Spleen (tissue), 11 donors: ENCODE measurements at regions not wholly inside any gene's neighbourhood (a gene's known extent, or its start where the extent isn't known, plus 50 kb on each side); places are given as distances from the start of the nearest gene placed in this dataset.
A peak's percentile ranks its signal among the peaks of the same experiment; 100 is the strongest.
"Not testable (repeated sequence)": the region's sequence is repeated elsewhere in the genome, so short reads cannot be mapped to it uniquely, and the experiment has no call there.

Source experiments
- DNase-seq: peaks from one replicate; pipeline ENCODE4 v3.0.0-alpha.2; 2020
- H3K27ac ChIP-seq, 8 donors: fragments of 200-600 bp; sonication (generic) in 7 of 8; 1 replicate in 4 of 8; 2 replicates in 4 of 8; pipeline versions ENCODE4 v1.5.0 to v1.8.0; 2016 to 2021; ENCODE audit warnings: inconsistent platforms in 4 of 8, mild to moderate bottlenecking in 4 of 8, moderate library complexity in 1 of 8
- H3K27me3 ChIP-seq, 7 donors: fragments of 200-600 bp; sonication (generic) in 6 of 7; replicated peaks in 1 of 7; 1 replicate in 4 of 7; 2 replicates in 3 of 7; pipeline versions ENCODE4 v1.5.0 to v1.8.0; 2016 to 2021; ENCODE audit warnings: inconsistent platforms in 3 of 7, mild to moderate bottlenecking in 1 of 7
- H3K36me3 ChIP-seq, 6 donors: fragments of 200-600 bp; sonication (generic) in 5 of 6; 1 replicate in 4 of 6; 2 replicates in 2 of 6; pipeline versions ENCODE4 v1.5.0 to v1.8.0; 2016 to 2021; ENCODE audit warnings: inconsistent platforms in 2 of 6
- H3K4me1 ChIP-seq, 6 donors: fragments of 200-600 bp; sonication (generic) in 5 of 6; 1 replicate in 3 of 6; 2 replicates in 3 of 6; pipeline versions ENCODE4 v1.5.0 to v1.8.0; 2016 to 2021; ENCODE audit warnings: inconsistent platforms in 3 of 6
- H3K4me3 ChIP-seq, 8 donors: fragments of 200-600 bp; sonication (generic) in 7 of 8; 1 replicate in 4 of 8; 2 replicates in 4 of 8; pipeline versions ENCODE4 v1.5.0 to v1.8.0; 2016 to 2021; ENCODE audit warnings: inconsistent platforms in 4 of 8, mild to moderate bottlenecking in 4 of 8, moderate library complexity in 2 of 8
- H3K9me3 ChIP-seq, 8 donors: fragments of 200-600 bp; sonication (generic) in 7 of 8; 1 replicate in 4 of 8; 2 replicates in 4 of 8; pipeline versions ENCODE4 v1.5.0 to v1.8.0; 2016 to 2021; ENCODE audit warnings: inconsistent platforms in 4 of 8
- CTCF ChIP-seq, 11 experiments: fragments of 200-600 bp in 7 of 11; fragments of 450-650 bp in 4 of 11; sonication (generic) in 4 of 11; IDR thresholded peaks in 8 of 11; conservative IDR thresholded peaks in 3 of 11; 1 replicate in 7 of 11; 2 replicates in 4 of 11; pipeline versions ENCODE4 v1.4.0 to v1.8.0; 2016 to 2021; ENCODE audit warnings: antibody characterized with exemption in 11 of 11, inconsistent platforms in 4 of 11, mild to moderate bottlenecking in 1 of 11
- POLR2A ChIP-seq, 3 donors: fragments of 450-650 bp; IDR thresholded peaks; one replicate each; pipeline ENCODE4 v1.5.1; 2017; ENCODE audit warnings: antibody characterized with exemption in 3 of 3, mild to moderate bottlenecking in 1 of 3
- POLR2AphosphoS5 ChIP-seq, 3 donors: sonication (generic); formaldehyde crosslinking; IDR thresholded peaks; one replicate each; pipeline ENCODE4 v1.5.1; 2017; ENCODE audit warnings: antibody characterized with exemption in 3 of 3
- WGBS, 5 donors: extraction: QIAGEN DNeasy Blood & Tissue Kit in 3 of 5; methylation state at CpG; one replicate each; pipeline versions ENCODE4 v1.1.5 to v1.1.7; 2013 to 2018; 5-methylcytosine and 5-hydroxymethylcytosine counted together
- intact Hi-C: fragments of 100-400 bp; cut with DNase I; formaldehyde crosslinking; loops from one replicate; pipeline ENCODE4 v1.15.0; 2023; ENCODE audit warnings: low total_unique reads
- donor health status: healthy with polysubstance abuse.
- donor health status: DM: no; HTN: no; CAD: no; lungs with moderate emphysema.
- donor health status: DM: no; HTN: no; CAD: no.
- donor health status: Bipolar disorder and iron deficiency.
- donor health status: healthy.
- donor health status: DM: no; HTN: no; CAD: no.
- donor health status: DM: yes; HTN: yes; CAD: no.

GRCh38 chr5:98333921-98334320 lies 439.5 kb upstream of the RGMB start:
- Histone ChIP-seq H3K36me3 (no peaks in the 10 kb centered on the region), H3K9me3 (peaks cover 0 to 25% (median 0%) of the 10 kb centered on the region in 8 donors), H3K4me3 (no peak overlapping the region), H3K27me3 (no peaks in the 10 kb centered on the region), H3K27ac (no peak overlapping the region), H3K4me1 (no peaks in the 10 kb centered on the region)
- intact Hi-C loops = no loop called here
- TF ChIP-seq POLR2A (IDR thresholded peaks at IDR 0.05) = no peak
- no peak for TF ChIP-seq POLR2AphosphoS5 (IDR thresholded peaks at IDR 0.05)
- no peak for TF ChIP-seq CTCF (IDR thresholded peaks at IDR 0.05 in 8 of 11, conservative IDR thresholded peaks at IDR 0.05 in 3 of 11)
- DNase-seq = no peak

- Histone ChIP-seq H3K4me3 (no peak overlapping the region), H3K9me3 (peaks cover 0 to 25% (median 0%) of the 10 kb centered on the region in 8 donors), H3K4me1 (no peaks in the 10 kb centered on the region), H3K27ac (no peak overlapping the region), H3K27me3 (no peaks in the 10 kb centered on the region), H3K36me3 (no peaks in the 10 kb centered on the region)
- intact Hi-C loops = no loop called here
- no peak for DNase-seq
- WGBS, 5 donors = 80 to 88% (median 87%) methylated on average over 6 of the region's 6 CpGs
- TF ChIP-seq POLR2A (IDR thresholded peaks at IDR 0.05) = no peak
- TF ChIP-seq CTCF (IDR thresholded peaks at IDR 0.05 in 8 of 11, conservative IDR thresholded peaks at IDR 0.05 in 3 of 11) = no peak
- TF ChIP-seq POLR2AphosphoS5 (IDR thresholded peaks at IDR 0.05) = no peak
Measured at GRCh38 chr5:98334946-98335345, 438.5 kb upstream of the RGMB start.

- 87 to 93% (median 90%) methylated on average over 15 to 21 of the region's 21 CpGs for WGBS, 5 donors
- H3K4me3 ChIP-seq = no peak overlapping the region
- no peak for TF ChIP-seq CTCF (IDR thresholded peaks at IDR 0.05 in 8 of 11, conservative IDR thresholded peaks at IDR 0.05 in 3 of 11)
- TF ChIP-seq POLR2A (IDR thresholded peaks at IDR 0.05) = no peak
- no peak for TF ChIP-seq POLR2AphosphoS5 (IDR thresholded peaks at IDR 0.05)
Measured at GRCh38 chr5:98339141-98339848, 434.2 kb upstream of the RGMB start.

GRCh38 chr5:98341038-98342032 lies 432.1 kb upstream of the RGMB start:
- no peaks in the 10 kb centered on the region for H3K27me3 ChIP-seq
- WGBS, 5 donors = 66 to 70% (median 69%) methylated on average over 4 of the region's 4 CpGs
- intact Hi-C loops = no loop called here
- H3K36me3 ChIP-seq = no peaks in the 10 kb centered on the region
- H3K4me3 ChIP-seq = no peak overlapping the region
- peaks cover 0 to 5% (median 0%) of the 10 kb centered on the region in 8 donors for H3K9me3 ChIP-seq
- no peaks in the 10 kb centered on the region for H3K4me1 ChIP-seq
- DNase-seq = no peak
- no peak for TF ChIP-seq POLR2AphosphoS5 (IDR thresholded peaks at IDR 0.05)
- no peak for TF ChIP-seq CTCF (IDR thresholded peaks at IDR 0.05 in 8 of 11, conservative IDR thresholded peaks at IDR 0.05 in 3 of 11)
- TF ChIP-seq POLR2A (IDR thresholded peaks at IDR 0.05) = no peak
- H3K27ac ChIP-seq = no peak overlapping the region

More at GRCh38 chr5:98339141-98339848, 434.2 kb upstream of the RGMB start:
- Histone ChIP-seq H3K36me3 (no peaks in the 10 kb centered on the region), H3K4me1 (no peaks in the 10 kb centered on the region), H3K27ac (no peak overlapping the region), H3K9me3 (peaks cover 0 to 8% (median 0%) of the 10 kb centered on the region in 8 donors), H3K27me3 (no peaks in the 10 kb centered on the region)
- intact Hi-C loops = no loop called here
- peak; percentile 63 for DNase-seq

- H3K27me3 ChIP-seq, intact Hi-C loops, DNase-seq, H3K36me3 ChIP-seq, H3K4me1 ChIP-seq, H3K9me3 ChIP-seq, H3K27ac ChIP-seq, H3K4me3 ChIP-seq: not testable (repeated sequence)
- 91 to 97% (median 94%) methylated on average over 19 to 22 of the region's 22 CpGs for WGBS, 5 donors
Measured at GRCh38 chr5:98342958-98343660, 430.4 kb upstream of the RGMB start.
